ENCODE measurements at regions not wholly inside any gene's neighbourhood (a gene's known extent, or its start where the extent isn't known, plus 50 kb on each side); places are given as distances from the start of the nearest gene placed in this dataset.

DNA sequence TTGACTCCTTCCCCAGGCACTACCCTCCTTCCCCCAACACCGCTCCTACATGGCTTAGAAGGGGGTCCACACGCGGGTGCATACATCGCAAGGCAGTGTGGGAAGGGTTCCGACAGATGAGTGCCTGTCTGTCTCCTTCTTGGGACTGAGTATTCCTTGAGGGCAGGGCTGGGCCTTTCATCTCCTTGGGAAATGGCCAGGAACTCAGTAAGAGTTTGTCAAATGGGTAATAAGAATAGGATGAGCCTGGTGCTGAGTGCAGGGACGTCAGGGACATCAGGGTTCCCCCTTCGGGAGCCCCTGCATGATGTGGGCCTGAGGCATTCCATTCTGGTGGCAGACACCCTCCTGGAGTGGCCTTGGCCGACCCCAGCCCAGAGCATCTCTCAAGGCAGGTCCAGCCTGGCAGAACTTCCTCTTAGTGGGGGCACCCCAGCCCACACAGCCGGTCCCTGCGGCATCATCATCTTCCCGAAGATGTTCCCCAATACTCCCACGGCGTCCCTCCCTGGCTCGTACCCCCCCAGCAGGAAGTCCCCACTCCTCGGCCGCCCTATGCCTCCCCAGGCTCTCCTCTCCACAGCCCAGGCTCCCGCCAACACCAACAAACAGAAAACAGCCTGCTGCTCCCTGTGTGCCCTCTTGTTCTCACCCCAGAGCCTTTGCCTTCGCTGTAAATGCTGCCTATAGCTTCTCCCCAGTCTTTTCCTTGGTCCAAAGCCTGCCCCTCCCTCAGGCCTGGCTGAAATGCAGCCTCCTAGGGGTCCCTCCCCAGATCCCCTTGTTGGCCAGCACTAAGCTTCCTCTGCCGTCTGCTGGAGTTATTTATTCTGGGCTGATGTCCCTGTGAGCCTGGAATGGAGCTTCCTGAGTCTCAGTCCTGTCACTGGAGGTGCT lies 67.5 kb upstream of the LCTL start:
- no peak overlapping the region; the same call in 1 of the 2 replicates for H4K8ac ChIP-seq (ENCODE audit: extremely low read depth, insufficient read depth, low read length)
- H3K23me2 ChIP-seq (ENCODE audit: low read depth, low read length), result no peaks in the 10 kb centered on the region
- 78% methylated on average over 19 of the region's 19 CpGs; no CpG with 5 or more reads in 1 of the 2 experiments for WGBS, 2 experiments (ENCODE audit: extremely low coverage in 1 of 2, insufficient coverage in 1 of 2, insufficient read length in 1 of 2, insufficient replicate concordance in 2 of 2, low coverage in 1 of 2, low lambda C conversion rate in 2 of 2, missing lambda C conversion rate in 1 of 2)
- no peak overlapping the region for H4K5ac ChIP-seq (ENCODE audit: insufficient read length, low read depth, low read length)
- DNase-seq (ENCODE audit: low read depth in 1 of 2, low spot score in 2 of 2), result no peak
- no peaks in the 10 kb centered on the region for H4K20me1 ChIP-seq (replicated peaks in 1 of 2; ENCODE audit: control insufficient read depth in 1 of 2, insufficient read depth in 2 of 2, low read length in 2 of 2)
- H3K4me1 ChIP-seq (replicated peaks in 1 of 4; ENCODE audit: control insufficient read depth in 3 of 4, insufficient read depth in 4 of 4, low read length in 3 of 4), result peaks cover 5 to 21% (median 12%) of the 10 kb centered on the region in 4 experiments
- no peak overlapping the region for H3K18ac ChIP-seq (ENCODE audit: extremely low read depth, low read length)
- peak overlapping the region; percentile 50; the same call in 1 of the 2 replicates for H2BK12ac ChIP-seq (ENCODE audit: low read depth, low read length)
- no peak overlapping the region for H3K56ac ChIP-seq (replicated peaks; ENCODE audit: insufficient read length, low read depth, low read length)
- H3K4me2 ChIP-seq (ENCODE audit: insufficient read depth in 1 of 2, low read depth in 2 of 2, low read length in 2 of 2), result no peak overlapping the region
- no peak for FAIRE-seq
- no peak overlapping the region for H2BK5ac ChIP-seq (ENCODE audit: low read depth, low read length)
- CTCF ChIA-PET (ENCODE audit: partially characterized antibody), result interaction anchor here (0.7 to 7.2 kb wide), 13 partner anchors 8 to 70 kb away, joined by 3 to 45 read pairs (median 4); no protein-coding TSS in a partner anchor
- 0 out of 2 replicates have a peak overlapping the region, but pooled peaks have one; percentile 48 for H2BK20ac ChIP-seq (ENCODE audit: low read length)
- no peak overlapping the region for H3K4me3 ChIP-seq (ENCODE audit: extremely low read depth in 1 of 4, insufficient read depth in 2 of 4, low read depth in 3 of 4, low read length in 4 of 4)
- no peaks in the 10 kb centered on the region for H3K79me1 ChIP-seq (ENCODE audit: low read depth, low read length)
- no peak overlapping the region for H3K4ac ChIP-seq (replicated peaks; ENCODE audit: insufficient read length, low read depth, low read length)
- H3K14ac ChIP-seq (ENCODE audit: insufficient read length), result no peak overlapping the region
- no peaks in the 10 kb centered on the region for H3K27me3 ChIP-seq (replicated peaks in 1 of 4; ENCODE audit: control insufficient read depth in 3 of 4, extremely low read depth in 1 of 4, insufficient read depth in 3 of 4, low read length in 3 of 4)
- peak overlapping the region; percentile 70 for H4K91ac ChIP-seq (replicated peaks; ENCODE audit: insufficient read length, low read length)
- H2AK5ac ChIP-seq (ENCODE audit: low read depth, low read length), result no peak overlapping the region
- no peak overlapping the region for H3K9ac ChIP-seq (replicated peaks in 1 of 4; ENCODE audit: extremely low read depth in 1 of 4, low read depth in 3 of 4, low read length in 3 of 4)
- no peak overlapping the region for H2AFZ ChIP-seq (ENCODE audit: low read length)
- H3K23ac ChIP-seq (ENCODE audit: insufficient read length), result no peak overlapping the region
- no peaks in the 10 kb centered on the region for H3K9me3 ChIP-seq (ENCODE audit: insufficient read depth in 2 of 2, low read depth in 1 of 2, low read length in 1 of 2)
- TF ChIP-seq, protein P1, sequence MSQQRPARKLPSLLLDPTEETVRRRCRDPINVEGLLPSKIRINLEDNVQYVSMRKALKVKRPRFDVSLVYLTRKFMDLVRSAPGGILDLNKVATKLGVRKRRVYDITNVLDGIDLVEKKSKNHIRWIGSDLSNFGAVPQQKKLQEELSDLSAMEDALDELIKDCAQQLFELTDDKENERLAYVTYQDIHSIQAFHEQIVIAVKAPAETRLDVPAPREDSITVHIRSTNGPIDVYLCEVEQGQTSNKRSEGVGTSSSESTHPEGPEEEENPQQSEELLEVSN (IDR thresholded peaks at IDR 0.05), result no peak
- no peak for TF ChIP-seq EZH2 (IDR thresholded peaks at IDR 0.05; ENCODE audit: low read depth, low read length, severe bottlenecking)
- no peak for TF ChIP-seq CEBPB (IDR thresholded peaks at IDR 0.05; ENCODE audit: low read depth, low read length)
- no peak for TF ChIP-seq KDM1A (IDR thresholded peaks at IDR 0.05; ENCODE audit: borderline replicate concordance, low read length)
- no peak for TF ChIP-seq JUN (IDR thresholded peaks at IDR 0.05; ENCODE audit: low read depth, low read length)
- TF ChIP-seq, protein P2, sequence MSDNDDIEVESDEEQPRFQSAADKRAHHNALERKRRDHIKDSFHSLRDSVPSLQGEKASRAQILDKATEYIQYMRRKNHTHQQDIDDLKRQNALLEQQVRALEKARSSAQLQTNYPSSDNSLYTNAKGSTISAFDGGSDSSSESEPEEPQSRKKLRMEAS (IDR thresholded peaks at IDR 0.05), result no peak
- no peak for TF ChIP-seq ASH2L (IDR thresholded peaks at IDR 0.05; ENCODE audit: low read length)
- TF ChIP-seq GABPA (IDR thresholded peaks at IDR 0.05; ENCODE audit: borderline replicate concordance, insufficient read depth, low read length), result no peak
- no peak for TF ChIP-seq BACH1 (IDR thresholded peaks at IDR 0.05; ENCODE audit: low read length)
- TF ChIP-seq CHD2 (IDR thresholded peaks at IDR 0.05; ENCODE audit: low read length), result no peak
- peak overlapping the region; percentile 88; the same call in 1 of the 2 replicates for H2BK15ac ChIP-seq (ENCODE audit: low read length)
- H2BK120ac ChIP-seq (replicated peaks; ENCODE audit: low read depth, low read length), result no peak overlapping the region
- H3K36me3 ChIP-seq (ENCODE audit: control insufficient read depth in 2 of 4, insufficient read depth in 4 of 4, low read length in 3 of 4), result no peaks in the 10 kb centered on the region
- POLR2A ChIA-PET (ENCODE audit: partially characterized antibody), result interaction anchor here (1.6 to 2.6 kb wide), 2 partner anchors 11 to 13 kb away, joined by 8 to 13 read pairs; no protein-coding TSS in a partner anchor
- H3K27ac ChIP-seq (ENCODE audit: low read depth, low read length), result no peak overlapping the region
- no peaks in the 10 kb centered on the region for H3K79me2 ChIP-seq (ENCODE audit: control insufficient read depth in 1 of 2, insufficient read depth in 2 of 2, low read length in 2 of 2)
